HG02970 (cell line): ENCODE measurements at regions not wholly inside any gene's neighbourhood (a gene's known extent, or its start where the extent isn't known, plus 50 kb on each side); places are given as distances from the start of the nearest gene placed in this dataset.
"Not testable (repeated sequence)": the region's sequence is repeated elsewhere in the genome, so short reads cannot be mapped to it uniquely, and the experiment has no call there.

Experiments
- ATAC-seq: cut with Tn5 transposase; IDR thresholded peaks from one replicate; pipeline ENCODE4 v1.9.1; 2021; ENCODE audit warnings: mild to moderate bottlenecking, moderate library complexity, moderate number of reproducible peaks; ENCODE audit not compliant: unreplicated experiment, low FRiP score

- ATAC-seq = no peak
Observed at GRCh38 chr2:216776066-216776850, 80.9 kb upstream of the IGFBP5 start.

- no peak for ATAC-seq
Observed at GRCh38 chr2:216775043-216775453, 79.7 kb upstream of the IGFBP5 start.

- ATAC-seq = no peak
Observed at GRCh38 chr2:216774620-216775019, 79.3 kb upstream of the IGFBP5 start.

GRCh38 chr2:216774180-216774579 lies 78.8 kb upstream of the IGFBP5 start:
- ATAC-seq = no peak

- ATAC-seq = no peak
Observed at GRCh38 chr2:216773072-216773471, 77.7 kb upstream of the IGFBP5 start.

GRCh38 chr2:216770717-216771116 lies 75.4 kb upstream of the IGFBP5 start:
- ATAC-seq = no peak

GRCh38 chr2:216770050-216770449 lies 74.7 kb upstream of the IGFBP5 start:
- ATAC-seq = no peak

- ATAC-seq = no peak
Observed at GRCh38 chr2:216769626-216770025, 74.3 kb upstream of the IGFBP5 start.

GRCh38 chr2:216768908-216769411 lies 73.6 kb upstream of the IGFBP5 start:
- ATAC-seq = no peak

- no peak for ATAC-seq
Observed at GRCh38 chr2:216765761-216766262, 70.5 kb upstream of the IGFBP5 start.

- ATAC-seq = no peak
Observed at GRCh38 chr2:216763396-216763795, 68.0 kb upstream of the IGFBP5 start.

GRCh38 chr2:216761809-216762208 lies 66.5 kb upstream of the IGFBP5 start:
- ATAC-seq = no peak

GRCh38 chr2:216761133-216761532 lies 65.8 kb upstream of the IGFBP5 start:
- ATAC-seq = no peak

GRCh38 chr2:216758256-216759155 lies 63.2 kb upstream of the IGFBP5 start:
- ATAC-seq = no peak

- no peak for ATAC-seq
Observed at GRCh38 chr2:216757532-216757931, 62.2 kb upstream of the IGFBP5 start.

GRCh38 chr2:216756435-216756834 lies 61.1 kb upstream of the IGFBP5 start:
- ATAC-seq = no peak

GRCh38 chr2:216754812-216755211 lies 59.5 kb upstream of the IGFBP5 start:
- ATAC-seq = no peak

GRCh38 chr2:216754336-216754735 lies 59.0 kb upstream of the IGFBP5 start:
- ATAC-seq = no peak

GRCh38 chr2:216752855-216753505 lies 57.6 kb upstream of the IGFBP5 start:
- ATAC-seq = no peak

GRCh38 chr2:216750750-216751149 lies 55.4 kb upstream of the IGFBP5 start:
- not testable (repeated sequence) for ATAC-seq

- not testable (repeated sequence) for ATAC-seq
Observed at GRCh38 chr2:216746268-216746667, 50.9 kb upstream of the IGFBP5 start.
